ENCODE measurements at regions not wholly inside any gene's neighbourhood (a gene's known extent, or its start where the extent isn't known, plus 50 kb on each side); places are given as distances from the start of the nearest gene placed in this dataset.

DNA sequence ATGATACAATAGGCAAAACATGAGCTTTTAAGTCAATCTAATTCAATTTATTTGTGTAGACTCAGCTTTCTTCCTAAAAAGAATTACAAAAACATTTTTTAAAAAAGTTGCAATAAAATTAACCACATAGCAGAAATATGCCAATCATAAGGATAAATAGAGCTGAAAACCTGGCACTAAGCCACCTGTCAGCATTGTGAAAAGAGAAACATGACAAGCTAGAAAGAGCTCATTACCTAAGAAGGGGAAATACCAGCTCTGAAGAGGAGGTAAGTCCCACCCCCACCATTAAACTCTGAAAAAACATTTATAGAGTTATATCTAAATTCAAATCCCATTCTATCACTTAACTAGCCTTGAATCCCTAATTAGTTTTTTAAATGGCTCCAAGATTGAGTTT lies 372.9 kb downstream of the OSTF1 start:
- Histone ChIP-seq H3K4me1 (ENCODE audit: low read length) (peaks cover 2% of the 10 kb centered on the region), H3K4me3 (ENCODE audit: low read length) (no peak overlapping the region), H3K36me3 (replicated peaks; ENCODE audit: low read depth, low read length) (no peaks in the 10 kb centered on the region), H2AFZ (ENCODE audit: low read depth, low read length) (no peak overlapping the region), H3K9me3 (ENCODE audit: insufficient read depth, low read length) (no peaks in the 10 kb centered on the region), H4K20me1 (ENCODE audit: insufficient read depth, low read length) (no peaks in the 10 kb centered on the region), H3K27ac (ENCODE audit: low read length) (no peak overlapping the region), H3K4me2 (ENCODE audit: low read length) (no peak overlapping the region), H3K9ac (ENCODE audit: low read length) (no peak overlapping the region), H3K27me3 (ENCODE audit: low read depth, low read length) (peaks cover 14% of the 10 kb centered on the region; the same call in 1 of the 2 replicates), H3K79me2 (ENCODE audit: low read length) (no peaks in the 10 kb centered on the region)
- TF ChIP-seq EZH2phosphoT487 (IDR thresholded peaks at IDR 0.05; ENCODE audit: low read depth): no peak
- TF ChIP-seq, protein P1, sequence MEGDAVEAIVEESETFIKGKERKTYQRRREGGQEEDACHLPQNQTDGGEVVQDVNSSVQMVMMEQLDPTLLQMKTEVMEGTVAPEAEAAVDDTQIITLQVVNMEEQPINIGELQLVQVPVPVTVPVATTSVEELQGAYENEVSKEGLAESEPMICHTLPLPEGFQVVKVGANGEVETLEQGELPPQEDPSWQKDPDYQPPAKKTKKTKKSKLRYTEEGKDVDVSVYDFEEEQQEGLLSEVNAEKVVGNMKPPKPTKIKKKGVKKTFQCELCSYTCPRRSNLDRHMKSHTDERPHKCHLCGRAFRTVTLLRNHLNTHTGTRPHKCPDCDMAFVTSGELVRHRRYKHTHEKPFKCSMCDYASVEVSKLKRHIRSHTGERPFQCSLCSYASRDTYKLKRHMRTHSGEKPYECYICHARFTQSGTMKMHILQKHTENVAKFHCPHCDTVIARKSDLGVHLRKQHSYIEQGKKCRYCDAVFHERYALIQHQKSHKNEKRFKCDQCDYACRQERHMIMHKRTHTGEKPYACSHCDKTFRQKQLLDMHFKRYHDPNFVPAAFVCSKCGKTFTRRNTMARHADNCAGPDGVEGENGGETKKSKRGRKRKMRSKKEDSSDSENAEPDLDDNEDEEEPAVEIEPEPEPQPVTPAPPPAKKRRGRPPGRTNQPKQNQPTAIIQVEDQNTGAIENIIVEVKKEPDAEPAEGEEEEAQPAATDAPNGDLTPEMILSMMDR (IDR thresholded peaks at IDR 0.05; ENCODE audit: low read depth, low read length): no peak

- no peak overlapping the region for H3K4me3 ChIP-seq (ENCODE audit: low read length)
- no peaks in the 10 kb centered on the region for H3K9me3 ChIP-seq (ENCODE audit: insufficient read depth, low read length)
- H2AFZ ChIP-seq (ENCODE audit: low read depth, low read length): no peak overlapping the region
- 0 out of 2 replicates have a peak, but pooled peaks cover 9% of the 10 kb centered on the region for H3K27me3 ChIP-seq (ENCODE audit: low read depth, low read length)
- H3K79me2 ChIP-seq (ENCODE audit: low read length): no peaks in the 10 kb centered on the region
- H3K4me2 ChIP-seq (ENCODE audit: low read length): no peak overlapping the region
- no peaks in the 10 kb centered on the region for H4K20me1 ChIP-seq (ENCODE audit: insufficient read depth, low read length)
- no peak for TF ChIP-seq EZH2phosphoT487 (IDR thresholded peaks at IDR 0.05; ENCODE audit: low read depth)
- TF ChIP-seq, protein P1 (IDR thresholded peaks at IDR 0.05; ENCODE audit: low read depth, low read length): no peak
- no peaks in the 10 kb centered on the region for H3K4me1 ChIP-seq (ENCODE audit: low read length)
- no peak overlapping the region for H3K27ac ChIP-seq (ENCODE audit: low read length)
- no peak overlapping the region for H3K9ac ChIP-seq (ENCODE audit: low read length)
- H3K36me3 ChIP-seq (replicated peaks; ENCODE audit: low read depth, low read length): no peaks in the 10 kb centered on the region
Measured at GRCh38 chr9:75462866-75463265, 374.6 kb downstream of the OSTF1 start.

DNA sequence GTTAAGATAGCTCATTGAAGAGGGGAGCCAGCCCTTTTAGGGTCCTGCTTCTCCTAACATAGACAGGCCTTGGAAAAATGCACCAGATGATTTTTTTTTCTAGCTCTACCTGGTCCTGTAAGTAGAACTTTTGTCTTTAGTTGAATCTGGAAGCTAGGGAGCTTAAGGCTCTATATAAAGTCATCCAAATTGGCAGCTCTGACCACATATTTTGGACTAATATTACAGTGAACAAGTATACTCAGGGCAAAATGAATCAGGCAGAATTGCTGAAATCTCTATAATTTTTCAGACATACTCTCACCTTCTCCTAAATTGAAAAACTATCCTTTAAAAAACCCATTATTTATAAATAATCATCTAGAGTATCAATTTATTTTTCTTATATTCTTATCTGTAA lies 375.6 kb downstream of the OSTF1 start:
- H3K9ac ChIP-seq (ENCODE audit: low read length): no peak overlapping the region
- TF ChIP-seq, protein P1 (IDR thresholded peaks at IDR 0.05; ENCODE audit: low read depth, low read length): no peak
- no peak for TF ChIP-seq EZH2phosphoT487 (IDR thresholded peaks at IDR 0.05; ENCODE audit: low read depth)
- no peaks in the 10 kb centered on the region for H3K9me3 ChIP-seq (ENCODE audit: insufficient read depth, low read length)
- 0 out of 2 replicates have a peak, but pooled peaks cover 9% of the 10 kb centered on the region for H3K27me3 ChIP-seq (ENCODE audit: low read depth, low read length)
- no peaks in the 10 kb centered on the region for H4K20me1 ChIP-seq (ENCODE audit: insufficient read depth, low read length)
- no peak overlapping the region for H3K4me3 ChIP-seq (ENCODE audit: low read length)
- no peaks in the 10 kb centered on the region for H3K4me1 ChIP-seq (ENCODE audit: low read length)
- no peaks in the 10 kb centered on the region for H3K79me2 ChIP-seq (ENCODE audit: low read length)
- no peak overlapping the region for H2AFZ ChIP-seq (ENCODE audit: low read depth, low read length)
- no peak overlapping the region for H3K4me2 ChIP-seq (ENCODE audit: low read length)
- no peaks in the 10 kb centered on the region for H3K36me3 ChIP-seq (replicated peaks; ENCODE audit: low read depth, low read length)
- H3K27ac ChIP-seq (ENCODE audit: low read length): no peak overlapping the region

- no peak overlapping the region for H3K9ac ChIP-seq (ENCODE audit: low read length)
- no peak overlapping the region for H2AFZ ChIP-seq (ENCODE audit: low read depth, low read length)
- H3K27ac ChIP-seq (ENCODE audit: low read length): no peak overlapping the region
- TF ChIP-seq, protein P1 (IDR thresholded peaks at IDR 0.05; ENCODE audit: low read depth, low read length): no peak
- no peak for TF ChIP-seq EZH2phosphoT487 (IDR thresholded peaks at IDR 0.05; ENCODE audit: low read depth)
- no peaks in the 10 kb centered on the region for H3K79me2 ChIP-seq (ENCODE audit: low read length)
- H4K20me1 ChIP-seq (ENCODE audit: insufficient read depth, low read length): no peaks in the 10 kb centered on the region
- no peak overlapping the region for H3K4me3 ChIP-seq (ENCODE audit: low read length)
- H3K4me1 ChIP-seq (ENCODE audit: low read length): no peaks in the 10 kb centered on the region
- H3K27me3 ChIP-seq (ENCODE audit: low read depth, low read length): 0 out of 2 replicates have a peak, but pooled peaks cover 9% of the 10 kb centered on the region
- no peaks in the 10 kb centered on the region for H3K36me3 ChIP-seq (replicated peaks; ENCODE audit: low read depth, low read length)
- no peak overlapping the region for H3K4me2 ChIP-seq (ENCODE audit: low read length)
- no peaks in the 10 kb centered on the region for H3K9me3 ChIP-seq (ENCODE audit: insufficient read depth, low read length)
Measured at GRCh38 chr9:75464726-75465125, 376.4 kb downstream of the OSTF1 start.

All from OCI-LY3 (cell line).